ENCODE measurements at regions not wholly inside any gene's neighbourhood (a gene's known extent, or its start where the extent isn't known, plus 50 kb on each side); places are given as distances from the start of the nearest gene placed in this dataset.
"Not testable (repeated sequence)": the region's sequence is repeated elsewhere in the genome, so short reads cannot be mapped to it uniquely, and the experiment has no call there.

GRCh38 chr14:45972416-45972815, 679.2 kb downstream of the RPL10L start:
- DNase-seq = no peak

GRCh38 chr14:45970621-45971020, 681.0 kb downstream of the RPL10L start:
- no peak for DNase-seq

- DNase-seq = no peak
Observed at GRCh38 chr14:45968037-45968436, 683.5 kb downstream of the RPL10L start.

- DNase-seq = no peak
Observed at GRCh38 chr14:45949479-45949878, 696.5 kb upstream of the MIS18BP1 start.

GRCh38 chr14:45947830-45948229, 694.8 kb upstream of the MIS18BP1 start:
- DNase-seq = no peak

GRCh38 chr14:45946251-45946650, 693.2 kb upstream of the MIS18BP1 start:
- DNase-seq = no peak

- DNase-seq = no peak
Observed at GRCh38 chr14:45940318-45940717, 687.3 kb upstream of the MIS18BP1 start.

- DNase-seq = no peak
Observed at GRCh38 chr14:45939572-45939971, 686.6 kb upstream of the MIS18BP1 start.

- not testable (repeated sequence) for DNase-seq
Observed at GRCh38 chr14:45919995-45920394, 667.0 kb upstream of the MIS18BP1 start.

- no peak for DNase-seq
Observed at GRCh38 chr14:45916340-45916953, 663.4 kb upstream of the MIS18BP1 start.

- DNase-seq = no peak
Observed at GRCh38 chr14:45907782-45908181, 654.8 kb upstream of the MIS18BP1 start.

- DNase-seq = peak in 1 of 5 donors; percentile 3
Observed at GRCh38 chr14:45906257-45906656, 653.3 kb upstream of the MIS18BP1 start.

- no peak for DNase-seq
Observed at GRCh38 chr14:45905672-45906071, 652.7 kb upstream of the MIS18BP1 start.

- no peak for DNase-seq
Observed at GRCh38 chr14:45904314-45904713, 651.3 kb upstream of the MIS18BP1 start.

- DNase-seq = no peak
Observed at GRCh38 chr14:45902241-45902640, 649.2 kb upstream of the MIS18BP1 start.

- DNase-seq = no peak
Observed at GRCh38 chr14:45897439-45897838, 644.4 kb upstream of the MIS18BP1 start.

- no peak for DNase-seq
Observed at GRCh38 chr14:45893127-45893526, 640.1 kb upstream of the MIS18BP1 start.

GRCh38 chr14:45891417-45892080, 638.5 kb upstream of the MIS18BP1 start:
- no peak for DNase-seq

GRCh38 chr14:45888766-45889285, 635.8 kb upstream of the MIS18BP1 start:
- DNase-seq = not testable (repeated sequence)

- DNase-seq = no peak
Observed at GRCh38 chr14:45877981-45878380, 625.0 kb upstream of the MIS18BP1 start.

GRCh38 chr14:45868863-45869262, 615.9 kb upstream of the MIS18BP1 start:
- DNase-seq = no peak

- DNase-seq = no peak
Observed at GRCh38 chr14:45868377-45868776, 615.4 kb upstream of the MIS18BP1 start.

- DNase-seq = no peak
Observed at GRCh38 chr14:45867046-45867894, 614.3 kb upstream of the MIS18BP1 start.

GRCh38 chr14:45838597-45838996, 585.6 kb upstream of the MIS18BP1 start:
- DNase-seq = no peak

All from T-helper 1 cell (primary cell).